Memory B cell (primary cell): ENCODE measurements at regions not wholly inside any gene's neighbourhood (a gene's known extent, or its start where the extent isn't known, plus 50 kb on each side); places are given as distances from the start of the nearest gene placed in this dataset.

Experiments used
- ATAC-seq: fragments of 150-1000 bp; cut with Tn5 transposase; 2 replicates; pipeline ENCODE4 v1.10.0; 2021; ENCODE audit warnings: low read depth, mild to moderate bottlenecking, moderate library complexity
- DNase-seq, 2 donors: peaks; one replicate each; pipeline ENCODE4 v3.0.0; 2022; ENCODE audit warnings: low spot score in 2 of 2
- H3K27ac Mint-ChIP-seq: one replicate; pipeline ENCODE4 v1.8.0; 2022; ENCODE audit warnings: mild to moderate bottlenecking, moderate library complexity, mixed read lengths
- H3K27me3 Mint-ChIP-seq: one replicate; pipeline ENCODE4 v1.8.0; 2022; ENCODE audit warnings: mixed read lengths
- H3K36me3 Mint-ChIP-seq: one replicate; pipeline ENCODE4 v1.8.0; 2022; ENCODE audit warnings: mild to moderate bottlenecking, mixed read lengths
- H3K4me1 Mint-ChIP-seq: one replicate; pipeline ENCODE4 v1.8.0; 2022; ENCODE audit warnings: mixed read lengths
- H3K4me3 Mint-ChIP-seq: one replicate; pipeline ENCODE4 v1.8.0; 2022; ENCODE audit warnings: mild to moderate bottlenecking, moderate library complexity, mixed read lengths
- H3K9me3 Mint-ChIP-seq: one replicate; pipeline ENCODE4 v1.8.0; 2022; ENCODE audit warnings: mixed read lengths

- Mint-ChIP-seq H3K9me3 (peaks cover 8% of the 10 kb centered on the region), H3K4me1 (no peaks in the 10 kb centered on the region), H3K36me3 (no peaks in the 10 kb centered on the region), H3K4me3 (no peak overlapping the region), H3K27ac (no peak overlapping the region), H3K27me3 (no peaks in the 10 kb centered on the region)
- ATAC-seq (no peak), DNase-seq (no peak)
These were observed 158.1 kb upstream of the NREP start for GRCh38 chr5:111914966-111915636.

GRCh38 chr5:111902436-111902835, 145.4 kb upstream of the NREP start:
- peaks cover 9% of the 10 kb centered on the region for H3K9me3 Mint-ChIP-seq
- no peak overlapping the region for H3K27ac Mint-ChIP-seq
- DNase-seq (no peak), ATAC-seq (no peak)
- peaks cover 1% of the 10 kb centered on the region for H3K36me3 Mint-ChIP-seq
- no peak overlapping the region for H3K4me3 Mint-ChIP-seq
- H3K4me1 Mint-ChIP-seq = no peaks in the 10 kb centered on the region
- H3K27me3 Mint-ChIP-seq = no peaks in the 10 kb centered on the region

- H3K27ac Mint-ChIP-seq = no peak overlapping the region
- H3K36me3 Mint-ChIP-seq = peaks cover 1% of the 10 kb centered on the region
- no peak overlapping the region for H3K4me3 Mint-ChIP-seq
- H3K9me3 Mint-ChIP-seq = peaks cover 9% of the 10 kb centered on the region
- ATAC-seq = no peak
- no peak for DNase-seq
- H3K4me1 Mint-ChIP-seq = no peaks in the 10 kb centered on the region
- no peaks in the 10 kb centered on the region for H3K27me3 Mint-ChIP-seq
These were observed 144.3 kb upstream of the NREP start for GRCh38 chr5:111901296-111901695.

GRCh38 chr5:111892949-111893348, 136.0 kb upstream of the NREP start:
- Mint-ChIP-seq H3K27ac (no peak overlapping the region), H3K27me3 (peaks cover 1% of the 10 kb centered on the region), H3K4me1 (no peaks in the 10 kb centered on the region), H3K4me3 (no peak overlapping the region), H3K9me3 (peaks cover 8% of the 10 kb centered on the region), H3K36me3 (peaks cover under 1% of the 10 kb centered on the region)
- DNase-seq (no peak), ATAC-seq (no peak)

- no peaks in the 10 kb centered on the region for H3K36me3 Mint-ChIP-seq
- H3K27me3 Mint-ChIP-seq = no peaks in the 10 kb centered on the region
- H3K4me1 Mint-ChIP-seq = no peaks in the 10 kb centered on the region
- H3K9me3 Mint-ChIP-seq = peaks cover 7% of the 10 kb centered on the region
- DNase-seq (no peak), ATAC-seq (no peak)
- H3K4me3 Mint-ChIP-seq = no peak overlapping the region
- H3K27ac Mint-ChIP-seq = no peak overlapping the region
These were observed 130.7 kb upstream of the NREP start for GRCh38 chr5:111887706-111888105.

- ATAC-seq (no peak), DNase-seq (no peak)
- Mint-ChIP-seq H3K27me3 (no peaks in the 10 kb centered on the region), H3K9me3 (peaks cover 2% of the 10 kb centered on the region), H3K36me3 (no peaks in the 10 kb centered on the region), H3K27ac (no peak overlapping the region), H3K4me3 (no peak overlapping the region), H3K4me1 (no peaks in the 10 kb centered on the region)
These were observed 112.7 kb upstream of the NREP start for GRCh38 chr5:111869681-111870080.

- ATAC-seq (no peak), DNase-seq (no peak)
- H3K27me3 Mint-ChIP-seq = peaks cover 2% of the 10 kb centered on the region
- no peaks in the 10 kb centered on the region for H3K4me1 Mint-ChIP-seq
- no peaks in the 10 kb centered on the region for H3K36me3 Mint-ChIP-seq
- H3K4me3 Mint-ChIP-seq = no peak overlapping the region
- no peak overlapping the region for H3K27ac Mint-ChIP-seq
- peaks cover 2% of the 10 kb centered on the region for H3K9me3 Mint-ChIP-seq
These were observed 108.4 kb upstream of the NREP start for GRCh38 chr5:111865356-111865755.

GRCh38 chr5:111863801-111864200, 106.8 kb upstream of the NREP start:
- Mint-ChIP-seq H3K27ac (no peak overlapping the region), H3K4me3 (no peak overlapping the region), H3K36me3 (no peaks in the 10 kb centered on the region), H3K9me3 (peaks cover 2% of the 10 kb centered on the region), H3K27me3 (peaks cover 2% of the 10 kb centered on the region), H3K4me1 (no peaks in the 10 kb centered on the region)
- no peak for DNase-seq
- ATAC-seq = no peak

GRCh38 chr5:111859533-111860270, 102.7 kb upstream of the NREP start:
- Mint-ChIP-seq H3K4me3 (no peak overlapping the region), H3K27me3 (peaks cover 4% of the 10 kb centered on the region), H3K9me3 (no peaks in the 10 kb centered on the region), H3K27ac (no peak overlapping the region), H3K4me1 (no peaks in the 10 kb centered on the region), H3K36me3 (no peaks in the 10 kb centered on the region)
- ATAC-seq (no peak), DNase-seq (no peak)

GRCh38 chr5:111859031-111859430, 102.0 kb upstream of the NREP start:
- no peak for ATAC-seq
- Mint-ChIP-seq H3K4me1 (no peaks in the 10 kb centered on the region), H3K4me3 (no peak overlapping the region), H3K36me3 (no peaks in the 10 kb centered on the region), H3K9me3 (no peaks in the 10 kb centered on the region), H3K27ac (no peak overlapping the region), H3K27me3 (peaks cover 4% of the 10 kb centered on the region)
- no peak for DNase-seq

- DNase-seq = no peak
- Mint-ChIP-seq H3K4me3 (no peak overlapping the region), H3K9me3 (no peaks in the 10 kb centered on the region), H3K27ac (no peak overlapping the region), H3K27me3 (peaks cover 2% of the 10 kb centered on the region), H3K4me1 (no peaks in the 10 kb centered on the region), H3K36me3 (no peaks in the 10 kb centered on the region)
- ATAC-seq = no peak
These were observed 100.6 kb upstream of the NREP start for GRCh38 chr5:111857623-111858022.

- ATAC-seq (no peak), DNase-seq (no peak)
- no peaks in the 10 kb centered on the region for H3K36me3 Mint-ChIP-seq
- no peak overlapping the region for H3K27ac Mint-ChIP-seq
- peaks cover 2% of the 10 kb centered on the region for H3K27me3 Mint-ChIP-seq
- H3K4me1 Mint-ChIP-seq = no peaks in the 10 kb centered on the region
- H3K9me3 Mint-ChIP-seq = no peaks in the 10 kb centered on the region
- H3K4me3 Mint-ChIP-seq = no peak overlapping the region
These were observed 100.0 kb upstream of the NREP start for GRCh38 chr5:111856876-111857466.

- ATAC-seq = no peak
- H3K27ac Mint-ChIP-seq = no peak overlapping the region
These were observed 98.4 kb upstream of the NREP start for GRCh38 chr5:111855356-111855755.

GRCh38 chr5:111854186-111854585, 97.2 kb upstream of the NREP start:
- H3K36me3 Mint-ChIP-seq = no peaks in the 10 kb centered on the region
- no peak overlapping the region for H3K4me3 Mint-ChIP-seq
- ATAC-seq (no peak), DNase-seq (no peak)
- no peaks in the 10 kb centered on the region for H3K9me3 Mint-ChIP-seq
- no peaks in the 10 kb centered on the region for H3K4me1 Mint-ChIP-seq
- H3K27me3 Mint-ChIP-seq = peaks cover 6% of the 10 kb centered on the region
- H3K27ac Mint-ChIP-seq = no peak overlapping the region

More at GRCh38 chr5:111855356-111855755, 98.4 kb upstream of the NREP start:
- Mint-ChIP-seq H3K36me3 (no peaks in the 10 kb centered on the region), H3K4me1 (no peaks in the 10 kb centered on the region), H3K27me3 (peaks cover 6% of the 10 kb centered on the region), H3K9me3 (no peaks in the 10 kb centered on the region), H3K4me3 (no peak overlapping the region)
- no peak for DNase-seq
